Heart right ventricle (tissue), 16 donors: ENCODE measurements at regions not wholly inside any gene's neighbourhood (a gene's known extent, or its start where the extent isn't known, plus 50 kb on each side); places are given as distances from the start of the nearest gene placed in this dataset.

ENCODE experiments used
- ATAC-seq, 8 donors: fragments of 200-7000 bp; cut with Tn5 transposase; one replicate each; pipeline ENCODE4 v1.9.1; 2020; ENCODE audit warnings: mild to moderate bottlenecking in 8 of 8, moderate library complexity in 8 of 8, moderate number of reproducible peaks in 1 of 8
- DNase-seq, 2 donors: peaks; one replicate each; pipeline ENCODE4 v3.0.0-alpha.2; 2020
- H3K27ac ChIP-seq, 10 donors: fragments of 200-600 bp; sonication (generic) in 2 of 10; one replicate each; pipeline versions ENCODE4 v1.5.0 to v1.8.0; 2020 to 2022; ENCODE audit warnings: mild to moderate bottlenecking in 3 of 10
- H3K27me3 ChIP-seq, 7 donors: fragments of 200-600 bp; one replicate each; pipeline ENCODE4 v1.8.0; 2021 to 2022; ENCODE audit warnings: mild to moderate bottlenecking in 2 of 7
- H3K36me3 ChIP-seq, 9 donors: fragments of 200-600 bp; sonication (generic) in 1 of 9; one replicate each; pipeline versions ENCODE4 v1.5.0 to v1.8.0; 2020 to 2022; ENCODE audit warnings: mild to moderate bottlenecking in 2 of 9
- H3K4me1 ChIP-seq, 9 donors: fragments of 200-600 bp; sonication (generic) in 1 of 9; one replicate each; pipeline versions ENCODE4 v1.5.0 to v1.8.0; 2020 to 2022; ENCODE audit warnings: mild to moderate bottlenecking in 4 of 9
- H3K4me3 ChIP-seq, 10 donors: fragments of 200-600 bp; sonication (generic) in 2 of 10; one replicate each; pipeline versions ENCODE4 v1.5.0 to v1.8.0; 2020 to 2022; ENCODE audit warnings: mild to moderate bottlenecking in 7 of 10, moderate library complexity in 2 of 10
- H3K9me3 ChIP-seq, 11 donors: fragments of 200-600 bp in 10 of 11; sonication (generic) in 2 of 11; one replicate each; pipeline versions ENCODE4 v1.5.0 to v1.8.0; 2013 to 2022; ENCODE audit warnings: mild to moderate bottlenecking in 2 of 11, control low read depth in 1 of 11, moderate library complexity in 1 of 11
- CTCF ChIP-seq, 9 donors: fragments of 200-600 bp; sonication (generic) in 2 of 9; IDR thresholded peaks; one replicate each; pipeline versions ENCODE4 v1.5.0 to v1.8.0; 2021 to 2022; ENCODE audit warnings: antibody characterized with exemption in 9 of 9, mild to moderate bottlenecking in 5 of 9, moderate library complexity in 1 of 9
- WGBS, 2 donors: extraction: QIAGEN DNeasy Blood & Tissue Kit; methylation state at CpG; one replicate each; pipeline ENCODE4 v1.1.7; 2013; ENCODE audit warnings: inconsistent platforms in 1 of 2; 5-methylcytosine and 5-hydroxymethylcytosine counted together
- intact Hi-C, 10 donors: fragments of 100-400 bp; cut with DNase I; formaldehyde crosslinking; loops; one replicate each; pipeline versions ENCODE4 v1.11.1 to v1.14.2; 2022
- donor health status: Arrhythmogenic right ventricular cardiomyopathy.
- donor health status: ischemic (EF 13 %, LVEDD 7.1; RV severe dilation, severe dysfunction).
- donor health status: healthy with polysubstance abuse.
- donor health status: DM: no; HTN: yes; CAD: no.
- donor health status: DM: no; HTN: no; CAD: no.
- donor health status: ischemic (EF 25% LVEDD 6.9; RV normal size, moderate dysfunction).
- donor health status: ischemic (EF 25% LVEDD 5.7; RV mildly dilated, moderate dysfunction).
- donor health status: healthy.
- donor health status: DM: yes; HTN: yes; CAD: no.
- donor health status: Ischemic cardiomyopathy.
- donor health status: ischemic (EF 35%, LVEDD 5.7; RV mildly dilated, moderate dysfunction).
- donor health status: nonischemic (EF 11% LVEDD 7.7; RV severe dilation, severe dysfunction).
- donor health status: DM: yes; HTN: yes; CAD: no.
- donor health status: PGD.
- donor health status: ischemic (EF 29% LVEDD 5.4; RV normal size, mild dysfunction).
- donor health status: nonischemic (EF 23%, LVEDD 6.1; RV moderate dilation, normal function).

GRCh38 chr6:157769776-157770426 is 53.1 kb upstream of the SNX9 start:
- DNase-seq = no peak

GRCh38 chr6:157770946-157771345 is 52.1 kb upstream of the SNX9 start:
- 92 to 100% methylated on average over 1 of the region's 1 CpG for WGBS, 2 donors
- H3K36me3 ChIP-seq = no peaks in the 10 kb centered on the region

More at GRCh38 chr6:157769776-157770426, 53.1 kb upstream of the SNX9 start:
- intact Hi-C loops = no loop called here
- 93% methylated on average over 10 of the region's 10 CpGs for WGBS, 2 donors
- Histone ChIP-seq H3K27ac (no peak overlapping the region), H3K4me1 (peaks cover 0 to 48% (median 6%) of the 10 kb centered on the region in 9 donors), H3K4me3 (no peak overlapping the region), H3K9me3 (no peaks in the 10 kb centered on the region), H3K27me3 (peaks cover 0 to 13% (median 0%) of the 10 kb centered on the region in 7 donors), H3K36me3 (no peaks in the 10 kb centered on the region)
- no peak for ATAC-seq
- TF ChIP-seq CTCF (IDR thresholded peaks at IDR 0.05) = no peak

GRCh38 chr6:157772820-157773219 is 50.2 kb upstream of the SNX9 start:
- no peaks in the 10 kb centered on the region for H3K36me3 ChIP-seq
- H3K27ac ChIP-seq = no peak overlapping the region
- no peak for TF ChIP-seq CTCF (IDR thresholded peaks at IDR 0.05)
- intact Hi-C loops = no loop called here
- peaks cover 0 to 14% (median 0%) of the 10 kb centered on the region in 11 donors for H3K9me3 ChIP-seq
- H3K4me1 ChIP-seq = peaks cover 0 to 21% (median 0%) of the 10 kb centered on the region in 9 donors
- peaks cover 0 to 13% (median 0%) of the 10 kb centered on the region in 7 donors for H3K27me3 ChIP-seq
- DNase-seq (no peak), ATAC-seq (no peak)
- H3K4me3 ChIP-seq = no peak overlapping the region
- 88 to 89% methylated on average over 10 of the region's 10 CpGs for WGBS, 2 donors

More at GRCh38 chr6:157770946-157771345, 52.1 kb upstream of the SNX9 start:
- TF ChIP-seq CTCF (IDR thresholded peaks at IDR 0.05) = no peak
- Histone ChIP-seq H3K9me3 (no peaks in the 10 kb centered on the region), H3K4me1 (peaks cover 0 to 38% (median 0%) of the 10 kb centered on the region in 9 donors), H3K27me3 (peaks cover 0 to 13% (median 0%) of the 10 kb centered on the region in 7 donors), H3K27ac (no peak overlapping the region), H3K4me3 (no peak overlapping the region)
- DNase-seq (no peak), ATAC-seq (no peak)
- intact Hi-C loops = no loop called here
